OCI-LY3 (cell line): ENCODE measurements at regions not wholly inside any gene's neighbourhood (a gene's known extent, or its start where the extent isn't known, plus 50 kb on each side); places are given as distances from the start of the nearest gene placed in this dataset.

Experiments used
- H2AFZ ChIP-seq: fragments of 200-600, 300-600 bp; shearing (Covaris generic); 2 replicates; pipeline ENCODE4 v1.6.0; 2014; ENCODE audit warnings: antibody characterized with exemption, low read depth, low read length
- H3K27ac ChIP-seq: fragments of 200-600, 300-600 bp; sonication (generic); 2 replicates; pipeline ENCODE4 v1.5.1; 2014; ENCODE audit warnings: mild to moderate bottlenecking, low read length, moderate library complexity, mixed read lengths
- H3K27me3 ChIP-seq: fragments of 200-600, 300-600 bp; sonication (generic); 2 replicates; pipeline ENCODE4 v1.6.1; 2014; ENCODE audit warnings: low read depth, low read length, mixed read lengths
- H3K36me3 ChIP-seq: fragments of 200-600, 300-600 bp; sonication (generic); replicated peaks from 2 replicates; pipeline ENCODE3; 2014; ENCODE audit warnings: low read depth, low read length, mixed read lengths
- H3K4me1 ChIP-seq: fragments of 300-600, 200-600 bp; sonication (generic); 2 replicates; pipeline ENCODE4 v1.6.1; 2014; ENCODE audit warnings: low read length, mixed read lengths
- H3K4me2 ChIP-seq: fragments of 200-600, 300-600 bp; sonication (generic); 2 replicates; pipeline ENCODE4 v1.6.1; 2014; ENCODE audit warnings: low read length, mixed read lengths
- H3K4me3 ChIP-seq: fragments of 300-600, 200-600 bp; sonication (generic); 2 replicates; pipeline ENCODE4 v1.5.1; 2014; ENCODE audit warnings: antibody characterized with exemption, mild to moderate bottlenecking, low read length, moderate library complexity
- H3K79me2 ChIP-seq: fragments of 300-600, 200-600 bp; shearing (Covaris generic); 2 replicates; pipeline ENCODE4 v1.6.1; 2014; ENCODE audit warnings: mild to moderate bottlenecking, low read length, mixed read lengths
- H3K9ac ChIP-seq: fragments of 300-600, 200-600 bp; shearing (Covaris generic); 2 replicates; pipeline ENCODE4 v1.6.0; 2014; ENCODE audit warnings: mild to moderate bottlenecking, low read length, moderate library complexity
- H3K9me3 ChIP-seq: fragments of 200-600, 300-600 bp; shearing (Covaris generic); 2 replicates; pipeline ENCODE4 v1.6.1; 2014; ENCODE audit warnings: low read length, mixed read lengths; ENCODE audit not compliant: insufficient read depth
- H4K20me1 ChIP-seq: fragments of 200-600, 300-600 bp; sonication (generic); 2 replicates; pipeline ENCODE4 v1.6.1; 2016; ENCODE audit warnings: low read length, mixed read lengths; ENCODE audit not compliant: insufficient read depth
- EZH2phosphoT487 ChIP-seq: fragments of 200-600 bp; shearing (Covaris generic); IDR thresholded peaks from 2 replicates; pipeline ENCODE4 v1.6.1; 2018; ENCODE audit warnings: antibody characterized with exemption, mixed run types, low read depth
- TF ChIP-seq, protein P1 (sequence below): fragments of 200-600, 300-600 bp; sonication (generic); IDR thresholded peaks from 2 replicates; pipeline ENCODE4 v1.5.1; 2014; ENCODE audit warnings: antibody characterized with exemption, low read length, low read depth

GRCh38 chr12:59044791-59045190 lies 124.5 kb upstream of the LRIG3 start:
- Histone ChIP-seq H3K9ac (no peak overlapping the region), H2AFZ (no peak overlapping the region), H3K4me3 (no peak overlapping the region), H4K20me1 (no peaks in the 10 kb centered on the region), H3K79me2 (no peaks in the 10 kb centered on the region), H3K4me1 (no peaks in the 10 kb centered on the region), H3K9me3 (no peaks in the 10 kb centered on the region), H3K27ac (no peak overlapping the region), H3K4me2 (no peak overlapping the region), H3K36me3 (no peaks in the 10 kb centered on the region), H3K27me3 (no peaks in the 10 kb centered on the region)
- no peak for TF ChIP-seq EZH2phosphoT487

GRCh38 chr12:59041241-59042121 lies 121.2 kb upstream of the LRIG3 start:
- TF ChIP-seq, protein P1, sequence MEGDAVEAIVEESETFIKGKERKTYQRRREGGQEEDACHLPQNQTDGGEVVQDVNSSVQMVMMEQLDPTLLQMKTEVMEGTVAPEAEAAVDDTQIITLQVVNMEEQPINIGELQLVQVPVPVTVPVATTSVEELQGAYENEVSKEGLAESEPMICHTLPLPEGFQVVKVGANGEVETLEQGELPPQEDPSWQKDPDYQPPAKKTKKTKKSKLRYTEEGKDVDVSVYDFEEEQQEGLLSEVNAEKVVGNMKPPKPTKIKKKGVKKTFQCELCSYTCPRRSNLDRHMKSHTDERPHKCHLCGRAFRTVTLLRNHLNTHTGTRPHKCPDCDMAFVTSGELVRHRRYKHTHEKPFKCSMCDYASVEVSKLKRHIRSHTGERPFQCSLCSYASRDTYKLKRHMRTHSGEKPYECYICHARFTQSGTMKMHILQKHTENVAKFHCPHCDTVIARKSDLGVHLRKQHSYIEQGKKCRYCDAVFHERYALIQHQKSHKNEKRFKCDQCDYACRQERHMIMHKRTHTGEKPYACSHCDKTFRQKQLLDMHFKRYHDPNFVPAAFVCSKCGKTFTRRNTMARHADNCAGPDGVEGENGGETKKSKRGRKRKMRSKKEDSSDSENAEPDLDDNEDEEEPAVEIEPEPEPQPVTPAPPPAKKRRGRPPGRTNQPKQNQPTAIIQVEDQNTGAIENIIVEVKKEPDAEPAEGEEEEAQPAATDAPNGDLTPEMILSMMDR, result no peak
- TF ChIP-seq EZH2phosphoT487, result no peak
- Histone ChIP-seq H3K27ac (no peak overlapping the region), H3K36me3 (no peaks in the 10 kb centered on the region), H3K4me1 (no peaks in the 10 kb centered on the region), H3K9ac (no peak overlapping the region), H3K9me3 (no peaks in the 10 kb centered on the region), H3K4me2 (no peak overlapping the region), H3K27me3 (no peaks in the 10 kb centered on the region), H3K4me3 (no peak overlapping the region), H3K79me2 (no peaks in the 10 kb centered on the region), H2AFZ (no peak overlapping the region), H4K20me1 (no peaks in the 10 kb centered on the region)

DNA sequence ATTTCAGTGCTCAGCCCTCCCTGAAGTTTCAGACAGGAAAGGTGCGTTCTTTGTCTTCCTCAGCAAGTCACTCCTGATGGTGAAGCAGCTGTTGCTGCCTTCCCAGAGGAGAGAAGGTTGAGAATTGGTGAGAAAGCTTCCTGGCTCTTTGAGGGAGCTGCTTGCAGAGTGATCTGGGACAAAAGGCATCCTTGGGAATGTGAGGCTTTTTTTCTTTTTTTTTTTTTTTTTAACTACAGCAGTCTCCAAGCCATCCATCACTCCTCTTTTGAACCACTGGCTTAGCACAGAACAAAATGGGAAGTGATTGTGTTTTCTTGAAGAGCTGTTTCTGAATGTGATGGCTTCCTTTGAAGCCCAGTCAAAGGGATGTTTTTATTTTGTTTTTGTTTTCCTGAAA lies 120.4 kb upstream of the LRIG3 start:
- H3K4me1 ChIP-seq, result no peaks in the 10 kb centered on the region
- no peaks in the 10 kb centered on the region for H3K9me3 ChIP-seq
- TF ChIP-seq EZH2phosphoT487, result no peak
- TF ChIP-seq, protein P1, result no peak
- H3K4me3 ChIP-seq, result no peak overlapping the region
- H3K27ac ChIP-seq, result no peak overlapping the region
- H3K79me2 ChIP-seq, result no peaks in the 10 kb centered on the region
- H3K4me2 ChIP-seq, result no peak overlapping the region
- H4K20me1 ChIP-seq, result no peaks in the 10 kb centered on the region
- no peaks in the 10 kb centered on the region for H3K36me3 ChIP-seq
- no peaks in the 10 kb centered on the region for H3K27me3 ChIP-seq
- H3K9ac ChIP-seq, result no peak overlapping the region
- H2AFZ ChIP-seq, result no peak overlapping the region

DNA sequence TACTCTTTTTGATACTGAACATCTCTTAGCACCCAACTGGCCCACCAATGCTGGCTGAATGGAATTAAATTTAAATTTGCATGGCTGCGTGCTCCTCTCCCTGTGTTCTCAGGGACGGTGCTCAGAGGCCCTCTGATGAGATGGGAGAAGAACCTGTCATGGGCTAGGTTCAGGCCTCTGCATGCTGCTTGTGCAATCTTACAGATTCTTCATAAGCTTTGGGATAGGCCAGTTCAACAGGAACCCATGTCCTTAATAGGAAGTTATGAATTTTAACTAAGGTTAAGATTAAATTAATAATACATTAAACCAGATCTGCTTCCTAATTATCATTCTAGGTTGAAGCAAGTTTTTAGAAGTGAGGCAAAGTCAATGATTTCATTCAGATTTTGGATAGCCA lies 119.7 kb upstream of the LRIG3 start:
- no peak for TF ChIP-seq EZH2phosphoT487
- TF ChIP-seq, protein P1, result no peak
- H3K9ac ChIP-seq, result no peak overlapping the region
- H3K36me3 ChIP-seq, result no peaks in the 10 kb centered on the region
- H3K4me1 ChIP-seq, result no peaks in the 10 kb centered on the region
- no peak overlapping the region for H2AFZ ChIP-seq
- no peaks in the 10 kb centered on the region for H3K79me2 ChIP-seq
- no peaks in the 10 kb centered on the region for H3K9me3 ChIP-seq
- H3K27me3 ChIP-seq, result no peaks in the 10 kb centered on the region
- no peak overlapping the region for H3K4me2 ChIP-seq
- H3K4me3 ChIP-seq, result no peak overlapping the region
- no peaks in the 10 kb centered on the region for H4K20me1 ChIP-seq
- H3K27ac ChIP-seq, result no peak overlapping the region
